ENCODE measurements at regions not wholly inside any gene's neighbourhood (a gene's known extent, or its start where the extent isn't known, plus 50 kb on each side); places are given as distances from the start of the nearest gene placed in this dataset.

GRCh38 chr6:19319005-19319404 is 518.2 kb upstream of the ID4 start:
- TF ChIP-seq GATA2 (IDR thresholded peaks at IDR 0.05; ENCODE audit: low read depth, low read length) (no peak), GATA3 (IDR thresholded peaks at IDR 0.05; ENCODE audit: low read depth, low read length) (no peak)
